HG02623 (cell line): ENCODE measurements at regions not wholly inside any gene's neighbourhood (a gene's known extent, or its start where the extent isn't known, plus 50 kb on each side); places are given as distances from the start of the nearest gene placed in this dataset.

Experiments
- ATAC-seq: cut with Tn5 transposase; IDR thresholded peaks from one replicate; pipeline ENCODE4 v1.9.1; 2021; ENCODE audit warnings: moderate library complexity; ENCODE audit not compliant: unreplicated experiment

DNA sequence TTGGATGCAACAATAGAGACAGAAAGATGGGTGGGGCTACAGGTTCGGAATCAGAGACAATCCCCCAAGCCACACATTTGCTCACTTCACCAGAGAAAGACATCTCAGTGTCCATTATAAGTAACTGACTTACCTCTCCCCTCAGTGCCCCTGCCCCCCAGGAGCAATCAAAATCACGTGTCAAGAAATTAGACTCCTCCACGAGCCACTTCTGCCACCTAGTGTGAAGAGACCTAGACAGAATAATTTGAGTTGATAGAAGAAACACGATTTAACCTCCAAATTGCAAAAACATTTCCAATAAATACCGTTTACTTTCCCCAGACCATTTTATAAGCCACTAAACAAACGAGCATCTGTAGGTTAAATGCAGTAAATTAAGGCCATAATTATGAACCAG is 123.2 kb downstream of the SLC30A10 start:
- no peak for ATAC-seq

- ATAC-seq, result no peak
These were observed 127.1 kb downstream of the SLC30A10 start for GRCh38 chr1:219801156-219801820.

DNA sequence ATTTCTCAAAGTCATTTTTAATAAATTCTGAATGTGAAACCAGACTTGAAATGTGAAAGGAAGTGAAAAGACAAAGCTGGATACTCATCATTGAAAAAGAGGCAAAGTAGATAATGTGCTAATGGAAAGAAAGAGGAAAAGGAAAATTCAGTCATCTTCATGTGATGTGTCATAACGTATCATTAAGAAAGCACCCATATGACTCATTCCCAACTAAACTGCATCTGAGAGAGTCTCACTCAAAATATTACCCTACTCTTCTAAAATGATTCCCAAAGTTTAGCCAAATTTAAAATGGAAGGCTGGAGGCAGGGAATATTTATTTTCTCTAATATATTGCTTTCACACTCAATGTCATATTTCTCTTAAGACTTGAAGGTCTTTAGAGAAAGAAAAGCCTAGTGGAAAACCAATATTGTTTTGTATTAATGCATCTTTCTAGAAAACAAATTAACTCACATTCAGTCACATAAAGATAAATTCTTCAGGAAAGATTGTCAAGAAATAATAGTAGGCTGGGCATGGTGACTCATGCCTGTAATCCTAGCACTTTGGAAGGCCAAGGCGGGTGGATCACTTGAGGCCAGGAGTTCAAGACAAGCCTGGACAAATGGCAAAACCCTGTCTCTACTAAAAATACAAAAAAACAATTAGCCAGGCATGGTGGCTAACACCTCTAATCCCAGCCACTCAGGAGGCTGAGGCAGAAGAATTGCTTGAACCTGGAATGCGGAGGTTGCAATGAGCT is 129.9 kb downstream of the SLC30A10 start:
- peak; percentile 46 for ATAC-seq

GRCh38 chr1:219797683-219798082 is 130.7 kb downstream of the SLC30A10 start:
- no peak for ATAC-seq

- ATAC-seq, result no peak
These were observed 131.3 kb downstream of the SLC30A10 start for GRCh38 chr1:219797009-219797408.

DNA sequence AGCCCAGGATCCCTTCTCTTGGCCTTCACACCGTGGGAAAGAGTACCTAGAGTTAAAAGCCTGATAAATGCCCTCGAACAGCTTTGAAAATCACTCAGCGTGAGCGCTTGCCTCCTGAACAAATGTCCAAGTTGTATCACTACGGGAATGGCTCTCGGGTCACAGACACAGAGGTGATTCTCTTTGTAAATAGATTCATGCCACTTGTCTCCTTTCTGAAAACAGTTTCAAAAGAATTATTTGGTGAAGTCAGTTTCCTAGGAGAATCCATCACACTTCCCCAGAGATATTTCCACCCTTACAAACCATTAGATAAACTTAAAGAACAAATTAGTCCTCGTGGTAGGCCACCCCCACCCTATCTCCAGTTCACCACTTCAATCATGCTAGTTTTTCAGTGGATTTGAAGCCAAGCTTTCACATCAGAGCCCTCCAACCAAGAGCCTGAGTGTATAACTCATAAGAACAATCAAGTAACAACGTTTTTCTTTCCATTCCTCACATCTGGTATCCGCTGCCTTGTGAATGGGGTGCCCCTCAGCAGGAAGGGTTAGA is 132.9 kb downstream of the SLC30A10 start:
- ATAC-seq, result no peak

- peak; percentile 47 for ATAC-seq
These were observed 134.1 kb downstream of the SLC30A10 start for GRCh38 chr1:219794085-219794743.

DNA sequence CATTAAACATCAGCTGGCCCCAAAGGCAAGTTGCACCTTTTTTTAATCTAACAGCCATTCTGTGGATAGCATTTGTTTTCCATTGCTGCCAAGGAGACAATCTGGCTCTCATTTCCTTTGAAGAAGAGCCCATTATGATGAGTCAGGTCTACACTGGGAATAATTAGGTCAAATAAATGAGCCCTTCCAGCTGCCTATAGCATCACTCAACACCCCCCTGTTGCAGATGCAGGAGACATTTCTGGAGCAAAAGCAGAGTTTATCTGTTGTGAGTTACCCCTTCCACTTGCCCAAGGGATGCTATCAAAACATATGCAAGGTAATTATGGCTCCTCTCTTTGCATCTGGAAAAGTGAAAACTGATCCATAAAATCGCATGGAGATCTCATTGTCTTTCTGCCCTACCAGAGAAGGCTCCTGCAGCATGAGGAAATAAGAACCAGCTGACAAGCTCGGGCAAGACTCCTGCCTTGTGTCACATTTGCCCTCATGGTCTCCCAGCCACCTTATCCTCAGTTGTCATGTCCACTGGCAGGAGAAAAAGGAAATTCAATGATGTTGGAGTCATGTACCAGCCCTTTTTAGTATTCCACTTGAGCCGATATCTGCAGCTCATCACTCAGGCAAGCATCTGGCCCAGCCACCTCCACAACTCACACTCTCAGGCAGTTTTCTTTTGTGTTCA is 135.9 kb downstream of the SLC30A10 start:
- no peak for ATAC-seq

DNA sequence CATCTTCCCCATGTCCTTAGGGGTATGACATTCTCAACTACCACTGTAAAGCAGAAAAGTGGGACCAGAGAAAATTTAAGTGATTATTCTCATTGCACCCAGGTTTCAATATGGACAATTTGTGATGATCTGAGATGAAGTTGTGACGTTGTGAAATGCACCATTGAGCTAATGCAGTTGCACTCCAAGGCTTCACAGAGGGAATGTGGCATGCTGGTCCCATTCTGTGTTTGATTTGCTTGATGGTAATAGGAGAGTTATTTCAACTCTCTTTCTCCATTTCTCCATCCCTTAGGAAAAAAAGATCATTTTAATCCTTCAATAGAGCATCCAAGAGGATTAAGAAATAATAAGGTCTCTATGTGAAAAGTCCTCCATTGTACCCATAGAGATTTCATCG is 136.6 kb downstream of the SLC30A10 start:
- no peak for ATAC-seq

DNA sequence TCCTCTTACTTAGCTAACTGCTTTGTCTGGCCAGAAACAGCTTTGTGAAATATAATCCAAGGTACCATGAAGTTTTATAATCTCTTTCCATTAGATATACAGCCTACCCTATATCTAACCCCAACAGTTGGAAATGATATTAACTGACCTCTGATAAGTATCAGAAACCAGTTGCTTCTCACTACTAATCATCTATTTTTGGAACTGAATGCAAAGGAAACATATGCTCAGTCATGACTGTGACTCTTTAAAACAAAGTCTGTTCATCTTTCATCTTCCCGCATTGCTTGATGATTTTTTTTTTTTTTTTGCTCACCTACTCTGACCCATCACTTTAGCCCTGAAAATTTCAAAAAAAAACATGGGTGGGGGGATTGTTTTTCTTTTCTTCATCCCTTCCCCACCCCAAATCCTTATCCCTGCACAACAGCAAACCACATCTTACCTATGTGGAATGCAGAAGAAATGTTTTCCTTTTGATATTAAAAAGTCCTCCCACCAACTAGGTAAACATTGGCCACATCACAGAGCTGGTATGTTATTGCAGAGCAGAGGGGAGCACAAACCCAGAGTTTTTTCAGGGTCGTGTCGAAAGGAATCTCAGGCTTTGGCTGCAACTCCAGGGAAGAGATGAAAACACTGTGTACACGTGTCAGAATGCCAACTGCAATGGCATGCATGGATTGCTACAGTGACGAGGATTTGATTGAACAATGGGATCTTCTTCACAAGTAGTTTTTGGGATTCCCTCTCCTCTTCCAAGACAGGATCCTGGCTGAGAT is 137.3 kb downstream of the SLC30A10 start:
- no peak for ATAC-seq

- no peak for ATAC-seq
These were observed 139.7 kb downstream of the SLC30A10 start for GRCh38 chr1:219788700-219789099.

GRCh38 chr1:219788091-219788490 is 140.3 kb downstream of the SLC30A10 start:
- ATAC-seq, result no peak

DNA sequence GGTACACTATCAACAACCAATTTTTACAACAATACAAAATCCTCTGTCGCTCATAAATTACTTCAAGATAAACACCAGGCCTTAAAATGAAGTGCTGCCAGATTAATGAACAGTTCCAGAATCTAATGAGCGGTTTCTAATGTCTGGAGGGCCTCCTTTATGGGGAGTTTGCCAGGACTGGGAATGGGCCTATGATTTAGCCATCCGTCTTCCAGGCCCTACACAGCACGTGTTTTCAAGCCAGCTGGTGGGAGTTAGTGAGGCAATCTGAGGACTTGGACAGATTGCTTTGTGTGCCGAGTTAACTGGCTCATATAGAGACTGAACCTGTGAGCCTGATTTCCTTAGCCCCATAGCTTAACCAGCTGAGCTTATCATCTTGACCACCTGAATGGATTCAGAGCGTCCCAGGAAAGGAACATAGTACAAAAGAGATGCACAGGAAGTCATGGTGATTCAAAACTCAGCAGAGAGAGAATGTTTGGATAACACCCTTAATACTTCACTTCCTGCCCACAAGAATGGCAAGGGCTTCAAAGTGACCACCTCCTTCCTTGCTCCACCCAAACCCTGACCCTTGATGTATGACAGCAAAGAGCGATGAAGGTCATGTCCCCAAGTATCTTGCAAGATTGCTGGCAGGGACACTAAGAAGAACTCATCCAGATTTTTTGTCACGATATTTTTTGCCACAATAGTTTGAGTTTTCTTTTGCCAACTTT is 143.5 kb downstream of the SLC30A10 start:
- no peak for ATAC-seq

DNA sequence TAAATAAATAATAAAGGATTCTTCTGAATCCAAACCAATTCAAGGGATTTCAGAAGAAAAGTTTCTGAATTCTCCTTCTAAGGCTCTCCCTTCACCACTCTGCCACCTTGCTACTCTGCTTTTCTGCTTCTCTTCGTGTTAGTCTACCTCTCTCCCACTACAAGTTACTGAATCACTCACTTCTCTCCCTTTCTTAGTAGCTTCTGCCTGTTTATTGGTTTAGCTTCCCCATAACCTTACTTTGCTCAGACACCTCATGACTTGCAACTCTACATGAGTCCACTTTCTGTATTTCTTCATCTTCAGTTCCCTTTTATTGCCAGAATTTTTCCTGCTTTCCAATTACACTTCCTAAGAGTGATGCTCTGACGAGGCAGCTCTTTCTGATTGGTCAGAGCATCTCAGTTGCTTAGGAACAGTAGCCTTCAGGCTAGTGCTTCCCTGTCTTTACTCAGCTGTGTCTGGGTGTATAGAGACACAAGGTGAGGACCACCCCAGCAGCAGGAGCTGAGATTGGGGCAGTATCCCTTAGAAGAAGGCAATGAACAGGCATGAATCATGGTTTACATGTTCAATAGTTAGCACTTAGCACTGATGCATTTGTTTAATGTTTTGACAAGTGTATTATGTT is 144.6 kb downstream of the SLC30A10 start:
- ATAC-seq, result no peak

DNA sequence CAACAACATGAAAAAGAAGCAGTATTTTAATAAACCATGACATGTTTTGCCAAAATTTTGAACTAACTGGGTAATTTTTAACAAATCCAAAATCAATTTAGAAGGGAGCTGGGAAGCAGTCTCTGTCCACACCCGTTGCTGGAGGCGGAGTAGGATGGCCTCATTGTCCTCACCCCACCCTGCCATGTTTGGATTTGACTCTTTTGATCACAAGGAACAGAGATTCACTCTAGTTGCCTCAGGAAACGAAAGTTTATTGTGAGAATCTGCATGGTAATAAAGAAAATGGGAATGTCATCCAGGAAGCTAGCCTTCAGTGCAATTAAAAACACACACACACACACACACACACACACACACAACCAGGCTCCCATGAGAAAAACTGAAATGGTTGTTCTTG is 145.4 kb downstream of the SLC30A10 start:
- no peak for ATAC-seq

DNA sequence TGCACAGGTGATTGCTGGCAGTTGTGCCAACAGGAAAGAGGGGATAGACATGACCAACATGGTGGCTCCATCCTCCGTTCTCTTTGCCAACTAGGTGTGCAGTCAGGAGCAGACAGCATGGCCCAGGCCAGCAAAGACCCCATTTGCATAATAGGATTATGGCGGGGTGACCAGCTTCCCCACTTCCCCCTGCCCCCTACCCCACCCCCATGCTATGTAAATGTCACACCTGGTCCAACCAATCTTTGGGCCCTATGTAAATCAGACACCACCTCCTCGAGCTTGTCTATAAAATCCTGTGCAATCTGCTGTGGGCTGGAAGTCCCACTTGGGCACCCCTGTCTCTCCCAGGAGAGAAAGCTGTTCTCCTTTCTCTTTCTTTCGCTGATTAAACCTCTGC is 146.0 kb downstream of the SLC30A10 start:
- ATAC-seq, result no peak

DNA sequence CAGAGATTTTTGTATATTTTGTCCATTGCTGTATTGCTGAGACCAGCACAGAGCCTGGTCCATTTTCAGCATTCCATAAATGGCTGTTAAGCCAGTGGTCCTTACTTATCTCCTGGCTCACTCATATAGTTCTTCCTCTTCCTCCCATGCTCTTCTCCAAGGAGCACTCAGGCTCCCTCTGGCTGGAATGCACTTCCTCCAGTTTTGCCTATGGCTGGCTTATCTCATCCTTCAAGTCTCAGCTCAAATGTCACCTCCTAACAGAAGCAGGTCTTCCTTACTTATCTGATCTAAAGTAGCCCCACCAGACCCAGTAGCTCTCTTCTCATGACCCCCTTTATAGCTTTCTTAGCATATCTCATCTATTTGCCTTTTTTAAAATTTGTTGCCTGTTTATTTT is 146.9 kb downstream of the SLC30A10 start:
- ATAC-seq, result no peak

- no peak for ATAC-seq
These were observed 149.5 kb downstream of the SLC30A10 start for GRCh38 chr1:219778793-219779369.

- ATAC-seq, result no peak
These were observed 150.2 kb downstream of the SLC30A10 start for GRCh38 chr1:219778110-219778509.
